HG02981 (cell line): ENCODE measurements at regions not wholly inside any gene's neighbourhood (a gene's known extent, or its start where the extent isn't known, plus 50 kb on each side); places are given as distances from the start of the nearest gene placed in this dataset.
"Not testable (repeated sequence)": the region's sequence is repeated elsewhere in the genome, so short reads cannot be mapped to it uniquely, and the experiment has no call there.

ENCODE experiments used
- ATAC-seq: cut with Tn5 transposase; IDR thresholded peaks from one replicate; pipeline ENCODE4 v1.9.1; 2021; ENCODE audit warnings: mild to moderate bottlenecking, moderate library complexity; ENCODE audit not compliant: unreplicated experiment

DNA sequence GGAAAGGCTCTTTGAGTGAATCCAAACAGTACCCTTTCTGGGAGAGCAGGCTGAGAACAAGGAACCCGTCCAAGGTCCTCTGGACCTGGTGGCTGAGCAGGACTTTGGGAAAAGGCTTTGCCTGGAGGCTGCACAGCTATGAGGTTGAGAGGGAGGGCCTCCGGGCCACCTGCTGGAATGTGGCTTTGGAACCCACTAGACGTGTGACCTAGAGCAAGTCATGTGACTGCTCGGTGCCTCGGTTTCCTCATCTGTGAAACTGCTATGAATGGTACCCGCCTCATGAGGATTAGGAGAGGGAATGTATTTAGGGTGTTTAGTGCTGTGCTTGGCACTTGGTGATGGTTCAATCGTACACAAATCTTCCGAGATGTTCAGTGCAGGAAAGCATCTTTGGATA lies 50.4 kb downstream of the HAPSTR1 start:
- no peak for ATAC-seq

DNA sequence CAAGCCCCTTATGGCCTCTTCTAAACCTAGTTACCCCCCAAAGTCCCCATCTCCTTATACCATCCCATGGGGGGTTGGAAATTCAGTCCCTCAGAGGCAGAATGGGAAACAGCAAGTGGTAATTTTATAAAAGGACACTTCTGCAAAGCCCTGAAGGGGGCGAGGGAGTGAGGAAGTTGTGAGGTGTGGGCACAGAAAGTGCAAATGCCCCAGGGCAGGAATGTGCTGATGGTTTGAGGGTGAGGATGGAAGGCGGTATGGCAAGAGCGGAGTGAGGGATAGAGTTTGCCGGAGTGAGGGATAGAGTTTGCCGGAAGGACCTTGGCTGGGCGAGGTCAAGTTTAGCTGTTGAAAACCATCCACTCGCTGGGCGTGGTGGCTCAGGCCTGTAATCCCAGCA lies 52.7 kb downstream of the HAPSTR1 start:
- ATAC-seq: no peak

DNA sequence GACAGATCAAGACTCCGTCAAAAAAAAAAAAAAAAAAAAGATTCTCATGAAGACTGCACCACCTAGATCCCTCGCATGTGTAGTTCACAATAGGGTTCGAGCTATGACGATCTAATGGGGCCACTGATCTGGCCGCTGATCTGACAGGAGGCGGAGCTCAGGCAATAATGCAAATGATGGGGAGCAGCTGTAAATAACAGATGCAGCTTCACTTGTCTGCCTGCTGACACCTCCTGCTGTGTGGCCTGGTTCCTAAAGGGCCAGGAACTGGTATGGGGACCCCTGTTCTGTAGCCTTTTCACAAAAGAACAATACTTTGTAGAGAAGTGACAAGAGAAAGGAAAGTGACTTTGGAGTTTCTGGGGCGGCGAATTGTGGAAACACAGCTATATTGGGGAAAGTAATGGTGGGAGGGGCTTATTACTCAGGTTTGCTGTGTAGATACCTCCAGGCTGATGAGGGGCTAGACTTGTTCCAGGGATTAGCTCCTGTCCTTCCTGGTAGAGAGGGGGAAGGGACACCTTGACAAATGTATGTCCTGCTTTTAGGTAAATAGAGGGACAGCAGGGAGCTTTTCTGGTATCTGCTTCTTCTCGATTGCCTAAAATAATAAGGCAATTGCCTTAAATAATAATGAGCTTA lies 57.1 kb downstream of the HAPSTR1 start:
- ATAC-seq: no peak

DNA sequence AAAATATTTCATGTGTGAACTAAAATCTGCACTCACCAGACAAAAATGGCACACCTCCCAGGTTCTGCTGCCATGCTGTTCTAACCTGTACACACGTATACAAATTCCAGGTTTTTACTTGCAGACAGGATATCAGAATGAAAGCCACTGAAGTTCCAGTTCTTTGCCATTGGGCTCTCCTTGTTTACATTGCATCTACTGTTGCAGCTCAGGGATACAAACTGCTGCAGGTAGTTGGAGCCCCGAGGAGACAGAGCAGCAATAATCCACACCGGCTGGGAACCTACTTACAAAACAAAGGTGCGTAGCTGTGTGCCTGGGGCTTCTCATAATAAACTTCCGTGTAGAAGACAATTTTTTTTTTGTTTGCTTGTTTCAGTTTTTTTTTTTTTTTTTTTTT lies 59.6 kb downstream of the HAPSTR1 start:
- no peak for ATAC-seq

DNA sequence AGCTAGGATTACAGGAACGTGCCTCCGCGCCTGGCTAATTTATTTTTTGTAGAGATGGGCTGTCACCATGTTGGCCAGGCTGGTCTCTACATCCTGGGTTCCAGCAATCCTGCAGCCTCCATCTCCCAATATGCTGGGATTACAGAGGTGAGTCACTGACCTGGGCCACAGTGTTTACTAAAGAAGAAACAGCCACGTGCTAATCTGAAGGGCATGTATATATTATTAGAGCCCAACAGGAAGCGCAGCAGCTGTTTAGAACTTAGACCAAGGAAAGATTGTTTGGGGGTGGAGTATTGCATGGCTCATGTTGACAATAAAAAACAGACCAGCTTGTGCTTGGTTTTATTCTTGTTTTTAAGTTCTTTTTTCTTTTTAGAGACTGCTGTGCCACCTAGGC lies 60.2 kb downstream of the HAPSTR1 start:
- ATAC-seq: no peak

DNA sequence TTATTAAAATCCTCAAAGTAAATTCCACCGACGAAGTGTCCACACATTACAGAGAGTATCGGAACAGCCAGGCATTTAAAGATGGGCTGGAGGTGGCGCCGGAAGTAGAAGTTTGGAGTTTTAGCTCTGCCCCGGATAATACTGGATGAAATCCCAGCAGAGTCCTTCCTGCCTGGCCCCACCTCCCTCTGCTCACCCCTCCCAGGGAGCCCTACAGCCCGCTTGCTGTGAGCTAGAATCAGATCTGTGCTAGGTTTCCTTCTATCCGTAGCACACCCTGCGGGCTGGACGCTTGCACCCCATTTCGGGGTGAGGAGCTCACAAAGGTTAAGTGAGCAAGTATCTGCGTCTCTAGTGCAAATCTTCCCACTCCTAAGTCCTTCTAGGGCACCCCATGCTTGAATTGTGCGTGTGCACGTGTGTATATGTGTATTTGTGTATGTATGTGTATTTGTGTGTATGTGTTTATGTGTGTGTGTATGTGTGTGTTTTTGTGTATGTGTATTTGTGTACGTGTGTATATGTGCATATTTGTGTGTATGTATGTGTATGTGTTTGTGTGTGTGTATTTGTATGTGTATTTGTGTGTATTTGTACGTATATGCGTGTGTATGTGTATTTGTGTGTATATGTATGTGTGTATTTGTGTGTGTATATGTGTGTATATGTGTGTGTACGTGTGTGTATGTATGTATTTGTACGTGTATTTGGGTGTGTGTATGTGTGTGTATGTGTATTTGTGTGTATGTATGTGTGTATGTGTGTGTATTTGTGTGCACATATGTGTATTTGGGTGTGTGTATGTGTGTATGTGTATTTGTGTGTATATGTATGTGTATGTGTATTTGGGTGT lies 61.4 kb downstream of the HAPSTR1 start:
- no peak for ATAC-seq

DNA sequence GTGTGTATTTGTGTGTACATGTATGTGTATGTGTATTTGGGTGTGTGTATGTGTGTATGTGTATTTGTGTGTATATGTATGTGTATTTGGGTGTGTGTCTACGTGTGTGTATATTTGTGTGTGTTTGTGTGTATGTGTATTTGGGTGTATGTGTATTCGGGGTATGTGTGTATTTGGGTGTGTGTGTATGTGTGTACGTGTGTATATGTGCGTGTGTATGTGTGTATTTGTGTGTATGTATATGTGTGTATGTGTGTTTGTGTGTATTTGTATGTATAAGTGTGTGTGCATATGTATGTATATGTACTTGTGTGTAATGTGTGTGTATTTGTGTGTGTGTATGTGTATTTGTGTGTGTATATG lies 62.0 kb downstream of the HAPSTR1 start:
- no peak for ATAC-seq

DNA sequence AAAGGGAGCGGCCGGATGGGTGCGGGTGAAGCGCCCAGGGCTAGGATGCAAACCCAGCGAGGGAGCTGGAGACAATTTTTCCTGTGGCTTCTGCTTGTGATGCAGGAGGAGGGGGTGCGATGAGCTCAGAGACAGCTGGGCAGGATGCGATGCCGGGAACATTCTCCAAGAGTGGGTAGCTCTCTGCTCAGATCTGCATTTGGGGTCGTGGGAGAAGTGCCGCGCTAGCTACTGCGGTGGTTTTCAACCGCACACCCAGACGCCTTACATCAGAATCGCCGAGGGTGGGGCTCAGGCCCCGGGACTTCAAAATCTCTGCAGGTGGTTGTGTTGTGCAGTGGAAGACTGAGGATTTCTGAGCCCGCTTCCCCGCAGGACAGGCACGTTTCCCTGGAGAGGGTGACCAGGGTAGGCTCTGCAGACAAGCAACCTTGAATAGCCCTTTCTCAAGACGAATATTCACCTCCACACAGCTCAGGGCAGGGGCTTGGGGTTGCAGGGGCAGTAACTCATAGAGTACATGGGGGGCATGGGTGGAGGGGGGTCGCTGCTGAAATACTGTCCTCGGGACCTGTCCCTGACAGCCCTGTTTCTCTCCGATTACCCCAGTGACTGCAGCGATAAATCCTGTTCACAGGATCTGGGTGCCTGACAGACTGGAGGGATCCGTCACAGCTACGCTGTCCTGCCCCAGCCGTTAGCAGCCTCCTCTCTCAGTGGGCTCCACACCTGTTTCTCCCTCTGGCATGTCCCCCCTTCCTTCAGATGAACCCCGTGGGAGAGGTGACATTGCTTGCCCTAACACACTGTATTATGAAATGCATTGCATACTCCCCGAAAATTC lies 63.3 kb downstream of the HAPSTR1 start:
- ATAC-seq: no peak

DNA sequence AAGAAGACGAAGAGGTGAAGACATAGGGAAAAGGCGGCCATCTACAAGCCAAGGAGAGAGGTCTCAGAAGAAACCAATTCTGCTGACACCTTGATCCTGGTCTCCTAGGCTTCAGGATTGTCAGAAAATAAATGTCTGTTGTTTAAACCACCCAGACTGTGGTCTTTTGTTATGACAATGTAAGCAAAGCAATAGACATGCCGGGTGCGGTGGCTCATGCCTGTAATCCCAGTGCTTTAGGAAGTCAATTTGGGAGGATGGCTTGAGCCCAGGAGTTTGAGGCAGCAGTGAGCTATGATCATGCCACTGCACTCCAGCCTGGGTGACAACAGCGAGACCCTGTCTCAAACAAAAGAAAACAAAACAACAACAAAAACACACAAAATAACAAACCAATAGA lies 64.4 kb downstream of the HAPSTR1 start:
- ATAC-seq: no peak

DNA sequence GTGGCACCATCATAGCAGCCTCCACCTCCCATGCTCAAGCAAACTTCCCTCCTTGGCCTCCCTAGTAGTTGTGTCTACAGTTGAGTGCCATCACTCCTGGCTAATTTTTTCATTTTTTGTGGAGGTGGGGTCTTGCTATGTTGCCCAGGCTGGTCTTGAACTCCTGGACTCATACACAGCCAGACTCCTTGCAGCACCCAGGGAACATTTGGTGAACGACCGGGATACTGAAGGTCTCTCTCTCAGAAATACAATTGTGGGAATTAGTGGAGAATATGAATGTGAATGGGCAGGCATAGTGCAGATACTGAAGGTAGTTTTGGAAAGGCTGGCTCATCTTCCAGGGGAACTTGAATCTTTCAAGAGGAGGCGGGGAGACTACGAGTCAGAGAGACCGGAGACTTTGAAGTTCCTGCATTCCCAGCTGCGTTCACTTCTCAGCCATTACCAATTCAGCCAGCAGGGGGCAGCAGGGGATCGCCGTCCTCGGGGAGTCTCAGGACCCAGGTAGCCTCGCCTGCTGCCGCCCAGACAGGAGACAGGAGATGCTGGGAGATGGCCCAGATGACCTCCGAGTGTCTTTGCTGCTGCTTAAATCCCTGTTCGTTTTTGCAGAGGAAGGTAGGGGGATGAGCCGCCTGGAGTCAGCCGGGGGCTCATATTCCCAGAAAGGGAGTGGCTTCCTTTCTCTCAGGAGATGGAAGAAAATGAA lies 68.6 kb downstream of the HAPSTR1 start:
- ATAC-seq: no peak

DNA sequence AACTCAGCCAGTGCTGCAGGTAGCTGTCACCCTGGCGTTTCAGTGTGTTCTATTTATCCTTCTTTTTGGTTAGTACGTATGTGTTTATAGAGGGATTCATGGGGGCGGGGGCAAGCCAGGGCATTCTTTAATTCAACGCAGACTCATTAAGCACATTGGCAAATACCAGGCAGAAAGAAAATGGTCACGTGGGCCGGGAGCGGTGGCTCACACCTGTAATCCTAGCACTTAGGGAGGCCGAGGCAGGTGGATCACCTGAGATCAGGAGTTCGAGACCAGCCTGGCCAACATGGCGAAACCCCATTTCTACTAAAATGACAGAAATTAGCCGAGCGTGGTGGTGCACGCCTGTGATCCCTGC lies 69.1 kb downstream of the HAPSTR1 start:
- ATAC-seq: no peak

DNA sequence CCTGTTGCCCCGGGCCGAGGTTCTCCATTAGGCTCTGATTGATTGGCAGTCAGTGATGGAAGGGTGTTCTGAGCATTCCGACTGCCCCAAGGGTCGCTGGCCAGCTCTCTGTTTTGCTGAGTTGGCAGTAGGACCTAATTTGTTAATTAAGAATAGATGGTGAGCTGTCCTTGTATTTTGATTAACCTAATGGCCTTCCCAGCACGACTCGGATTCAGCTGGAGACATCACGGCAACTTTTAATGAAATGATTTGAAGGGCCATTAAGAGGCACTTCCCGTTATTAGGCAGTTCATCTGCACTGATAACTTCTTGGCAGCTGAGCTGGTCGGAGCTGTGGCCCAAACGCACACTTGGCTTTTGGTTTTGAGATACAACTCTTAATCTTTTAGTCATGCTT lies 74.2 kb downstream of the HAPSTR1 start:
- no peak for ATAC-seq

DNA sequence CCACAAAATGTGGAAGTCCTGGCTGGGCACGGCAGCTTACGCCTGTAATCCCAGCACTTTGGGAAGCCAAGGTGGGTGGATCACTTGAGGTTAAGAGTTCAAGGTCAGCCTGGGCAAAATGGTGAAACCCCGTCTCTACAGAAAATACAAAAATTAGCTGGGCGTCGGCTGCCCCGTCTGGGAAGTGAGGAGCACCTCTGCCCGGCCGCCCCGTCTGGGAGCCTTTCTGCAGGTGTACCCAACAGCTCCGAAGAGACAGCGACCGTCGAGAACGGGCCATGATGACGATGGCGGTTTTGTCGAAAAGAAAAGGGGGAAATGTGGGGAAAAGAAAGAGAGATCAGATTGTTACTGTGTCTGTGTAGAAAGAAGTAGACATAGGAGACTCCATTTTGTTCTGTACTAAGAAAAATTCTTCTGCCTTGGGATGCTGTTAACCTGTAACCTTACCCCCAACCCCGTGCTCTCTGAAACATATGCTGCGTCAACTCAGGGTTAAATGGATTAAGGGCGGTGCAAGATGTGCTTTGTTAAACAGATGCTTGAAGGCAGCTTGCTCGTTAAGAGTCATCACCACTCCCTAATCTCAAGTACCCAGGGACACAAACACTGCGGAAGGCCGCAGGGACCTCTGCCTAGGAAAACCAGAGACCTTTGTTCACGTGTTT lies 75.0 kb downstream of the HAPSTR1 start:
- ATAC-seq: not testable (repeated sequence)

DNA sequence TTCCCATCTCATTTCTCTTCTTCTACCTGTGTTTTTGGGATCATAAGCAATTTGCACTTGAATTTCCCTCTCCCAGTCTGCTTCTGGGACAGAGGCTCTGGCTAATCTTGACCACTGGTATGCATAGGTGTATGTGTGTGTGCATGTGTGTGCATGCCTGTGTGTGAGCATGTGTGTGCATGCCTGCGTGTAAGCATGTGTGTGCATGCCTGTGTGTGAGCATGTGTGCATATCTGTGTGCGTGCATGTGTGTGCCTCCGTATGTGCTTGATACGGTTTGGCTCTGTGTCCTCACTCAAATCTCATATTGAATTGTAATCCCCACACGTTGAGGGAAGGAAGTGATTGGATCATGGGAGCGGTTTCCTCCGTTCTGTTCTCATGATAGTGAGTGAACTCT lies 77.7 kb downstream of the HAPSTR1 start:
- ATAC-seq: no peak

DNA sequence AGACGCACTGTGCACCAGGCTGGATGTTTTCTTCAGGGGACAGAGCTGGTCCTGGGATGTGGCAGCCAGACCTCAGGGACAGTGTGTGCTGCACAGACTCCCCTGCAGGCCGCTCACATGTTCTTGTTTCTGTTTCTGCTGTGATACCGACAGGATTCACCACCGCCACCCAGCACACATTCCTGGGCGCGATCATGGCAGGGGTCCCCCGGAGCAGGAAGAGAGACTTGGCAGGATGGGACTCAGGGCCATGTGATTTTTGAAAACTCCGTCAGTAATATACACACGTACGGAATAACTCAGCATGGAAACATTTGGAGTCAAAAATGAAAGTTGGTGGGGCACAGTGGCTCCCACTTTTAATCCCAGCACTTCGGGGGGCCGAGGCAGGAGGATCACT lies 79.0 kb downstream of the HAPSTR1 start:
- ATAC-seq: no peak

DNA sequence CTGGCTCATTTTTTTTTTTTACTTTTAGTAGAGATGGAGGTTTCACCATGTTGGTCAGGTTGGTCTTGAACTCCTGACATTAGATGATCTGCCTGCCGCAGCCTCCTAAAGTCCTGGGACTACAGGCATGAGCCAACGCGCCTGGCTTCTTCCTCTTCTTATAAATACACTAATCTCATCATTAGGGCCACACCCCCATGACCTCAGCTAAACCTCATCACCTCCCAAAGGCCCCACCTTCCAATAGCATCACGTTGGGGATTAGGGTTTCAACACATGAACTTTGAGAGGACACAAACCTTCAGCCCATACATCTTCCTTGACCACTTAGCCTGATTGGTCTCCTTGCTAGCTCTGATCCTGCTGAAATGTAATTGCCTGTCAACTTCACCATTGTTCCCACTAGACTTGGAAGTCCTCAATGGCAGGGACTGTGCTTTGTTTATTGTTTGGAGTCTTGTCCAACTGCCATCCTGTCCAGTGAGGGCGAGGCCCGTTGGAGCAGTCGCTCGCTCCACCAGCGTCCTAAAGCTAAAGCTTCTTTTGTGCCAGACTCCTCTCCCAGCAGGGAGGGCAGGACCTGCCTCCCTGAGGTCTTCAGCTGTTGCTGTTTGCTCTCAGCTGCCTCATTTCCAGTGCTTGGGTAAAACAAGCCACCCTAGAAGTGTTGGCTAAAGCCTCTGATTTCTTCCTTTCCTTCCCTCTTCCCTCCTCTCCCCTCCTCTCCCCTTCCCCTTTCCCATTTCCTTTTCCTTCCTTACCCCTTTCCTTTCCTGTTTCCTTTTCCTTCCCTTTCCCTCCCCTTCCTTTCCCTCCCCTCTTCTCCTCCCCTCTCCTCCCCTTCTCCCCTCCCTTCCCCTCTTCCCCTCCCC lies 85.3 kb downstream of the HAPSTR1 start:
- no peak for ATAC-seq

DNA sequence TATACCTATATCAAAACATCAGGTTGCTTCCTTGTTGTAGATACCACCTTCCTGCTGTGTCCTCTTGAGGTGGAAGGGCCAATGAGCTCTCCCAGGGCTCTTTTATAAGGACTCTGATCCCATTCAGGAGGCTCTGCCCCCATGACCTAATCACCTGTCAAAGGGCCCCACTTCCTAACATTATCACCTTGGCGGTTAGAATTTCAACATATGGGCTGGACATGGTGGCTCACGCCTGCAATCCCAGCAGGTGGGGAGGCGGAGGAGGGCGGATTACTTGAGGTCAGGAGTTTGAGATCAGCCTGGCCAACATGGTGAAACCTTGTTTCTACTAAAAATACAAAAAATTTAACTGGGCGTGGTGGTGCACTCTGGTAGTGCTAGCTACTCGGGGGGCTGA lies 86.4 kb downstream of the HAPSTR1 start:
- ATAC-seq: no peak

DNA sequence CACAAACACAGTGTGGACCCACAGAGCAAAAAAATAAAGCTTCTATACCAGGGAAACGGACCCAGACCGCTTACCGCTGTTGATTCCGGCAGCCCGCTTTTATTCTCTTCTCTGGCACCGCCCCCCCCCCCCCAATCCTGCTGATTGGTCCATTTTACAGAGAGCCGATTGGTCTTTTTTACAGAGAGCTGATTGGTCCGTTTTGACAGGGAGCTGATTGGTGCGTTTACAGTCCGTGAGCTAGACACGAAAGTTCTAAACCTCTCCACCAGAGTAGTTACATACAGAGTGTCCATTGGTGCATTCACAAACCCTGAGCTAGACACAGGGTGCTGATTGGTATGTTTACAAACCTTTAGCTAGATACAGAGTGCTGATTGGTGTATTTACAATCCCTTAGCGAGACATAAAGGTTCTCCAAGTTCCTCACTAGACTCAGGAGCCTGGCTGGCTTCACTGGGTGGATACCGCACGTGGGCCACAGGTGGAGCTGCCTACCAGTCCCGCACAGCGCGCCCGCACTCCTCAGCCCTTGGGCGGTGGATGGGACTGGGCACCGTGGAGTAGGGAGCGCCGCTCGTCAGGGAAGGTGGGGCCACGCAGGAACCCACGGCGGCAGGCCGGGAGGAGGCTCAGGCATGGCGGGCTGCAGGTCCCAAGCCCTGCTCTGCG lies 92.4 kb downstream of the HAPSTR1 start:
- ATAC-seq: no peak

DNA sequence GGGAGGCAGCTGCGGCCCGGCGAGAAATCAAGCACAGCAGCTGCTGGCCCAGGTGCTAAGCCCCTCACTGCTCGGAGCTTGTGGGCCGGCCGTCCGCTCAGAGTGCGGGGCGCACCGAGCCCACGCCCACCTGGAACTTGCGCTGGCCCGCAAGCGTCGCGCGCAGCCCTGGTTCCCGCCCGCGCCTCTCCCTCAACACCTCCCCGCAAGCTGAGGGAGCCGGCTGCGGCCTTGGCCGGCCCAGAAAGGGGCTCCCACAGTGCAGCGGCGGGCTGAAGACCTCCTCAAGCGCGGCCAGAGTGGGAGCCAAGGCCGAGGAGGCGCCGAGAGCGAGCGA lies 92.9 kb downstream of the HAPSTR1 start:
- no peak for ATAC-seq
